ENCODE measurements at regions not wholly inside any gene's neighbourhood (a gene's known extent, or its start where the extent isn't known, plus 50 kb on each side); places are given as distances from the start of the nearest gene placed in this dataset.

DNA sequence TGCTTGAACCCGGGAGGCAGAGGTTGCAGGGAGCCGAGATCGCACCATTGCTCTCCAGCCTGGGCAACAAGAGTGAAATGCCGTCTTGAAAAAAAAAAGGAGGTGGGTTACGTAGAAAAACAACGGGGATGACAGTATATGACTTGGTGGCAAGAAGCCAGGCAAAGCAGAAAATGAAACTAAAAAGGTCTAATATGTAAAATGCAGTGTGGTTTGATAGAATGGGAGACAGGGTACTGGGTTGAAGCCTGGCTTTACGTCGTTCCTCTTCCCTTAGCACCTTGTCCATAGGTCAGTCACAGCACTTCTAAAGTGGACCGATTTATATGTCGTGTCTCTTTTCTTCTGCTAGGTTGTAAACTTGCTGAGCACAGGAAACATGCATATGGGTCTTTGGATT is 274.9 kb upstream of the ZC3H12C start:
- Histone ChIP-seq H3K27ac (ENCODE audit: low read depth in 1 of 2, low read length in 2 of 2) (no peak overlapping the region), H3K4me3 (ENCODE audit: low read length) (no peak overlapping the region)
- H3K4me3 Mint-ChIP-seq = peak overlapping the region; percentile 40

DNA sequence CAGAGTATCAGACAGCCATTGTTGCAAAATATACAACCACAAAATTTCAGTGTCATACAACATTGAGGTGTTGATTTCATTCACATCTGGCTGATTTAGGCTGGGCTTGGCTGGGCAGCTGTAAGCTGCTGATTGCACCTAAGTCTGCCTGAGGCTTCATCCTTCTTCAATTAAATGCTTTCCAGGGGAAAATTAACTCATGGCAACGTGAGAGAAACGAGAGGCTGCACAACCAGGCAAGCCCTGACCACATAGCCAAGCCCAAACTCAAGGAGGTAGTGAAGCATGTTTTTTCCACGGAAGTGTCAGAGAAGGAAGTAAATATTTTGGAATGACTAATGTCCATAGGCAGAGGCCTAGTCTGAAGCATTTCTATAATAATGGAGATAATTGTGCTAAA is 273.8 kb upstream of the ZC3H12C start:
- TF ChIP-seq, protein P1, sequence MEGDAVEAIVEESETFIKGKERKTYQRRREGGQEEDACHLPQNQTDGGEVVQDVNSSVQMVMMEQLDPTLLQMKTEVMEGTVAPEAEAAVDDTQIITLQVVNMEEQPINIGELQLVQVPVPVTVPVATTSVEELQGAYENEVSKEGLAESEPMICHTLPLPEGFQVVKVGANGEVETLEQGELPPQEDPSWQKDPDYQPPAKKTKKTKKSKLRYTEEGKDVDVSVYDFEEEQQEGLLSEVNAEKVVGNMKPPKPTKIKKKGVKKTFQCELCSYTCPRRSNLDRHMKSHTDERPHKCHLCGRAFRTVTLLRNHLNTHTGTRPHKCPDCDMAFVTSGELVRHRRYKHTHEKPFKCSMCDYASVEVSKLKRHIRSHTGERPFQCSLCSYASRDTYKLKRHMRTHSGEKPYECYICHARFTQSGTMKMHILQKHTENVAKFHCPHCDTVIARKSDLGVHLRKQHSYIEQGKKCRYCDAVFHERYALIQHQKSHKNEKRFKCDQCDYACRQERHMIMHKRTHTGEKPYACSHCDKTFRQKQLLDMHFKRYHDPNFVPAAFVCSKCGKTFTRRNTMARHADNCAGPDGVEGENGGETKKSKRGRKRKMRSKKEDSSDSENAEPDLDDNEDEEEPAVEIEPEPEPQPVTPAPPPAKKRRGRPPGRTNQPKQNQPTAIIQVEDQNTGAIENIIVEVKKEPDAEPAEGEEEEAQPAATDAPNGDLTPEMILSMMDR (IDR thresholded peaks at IDR 0.05) = no peak
- CTCF ChIA-PET = no interaction called here
- Histone ChIP-seq H3K27ac (ENCODE audit: low read depth in 1 of 2, low read length in 2 of 2) (no peak overlapping the region), H3K4me3 (ENCODE audit: low read length) (no peak overlapping the region), H3K27me3 (ENCODE audit: control insufficient read depth in 1 of 2, insufficient read depth in 2 of 2, low read length in 2 of 2) (peaks cover 0 to 3% of the 10 kb centered on the region in 2 experiments), H3K36me3 (ENCODE audit: insufficient read depth, low read length) (no peaks in the 10 kb centered on the region), H3K9me3 (ENCODE audit: control insufficient read depth in 1 of 2, insufficient read depth in 1 of 2, low read length in 2 of 2) (no peaks in the 10 kb centered on the region), H3K4me1 (ENCODE audit: insufficient read depth, low read length) (no peaks in the 10 kb centered on the region)
- Mint-ChIP-seq H3K27ac (no peak overlapping the region), H3K36me3 (ENCODE audit: low read depth) (no peaks in the 10 kb centered on the region), H3K27me3 (no peaks in the 10 kb centered on the region), H3K4me1 (ENCODE audit: low read depth) (peaks cover 15% of the 10 kb centered on the region), H3K4me3 (no peak overlapping the region), H3K9me3 (no peaks in the 10 kb centered on the region)
- intact Hi-C loops (cut with DNase I, micrococcal nuclease) = no loop called here
- DNase-seq (no peak), ATAC-seq (ENCODE audit: poor library complexity) (no peak)
- POLR2A ChIA-PET = no interaction called here

More for the DNA sequence above, 274.9 kb upstream of the ZC3H12C start:
- TF ChIP-seq, protein P1 (IDR thresholded peaks at IDR 0.05) = no peak
- ChIA-PET CTCF (no interaction called here), POLR2A (no interaction called here)
- Mint-ChIP-seq H3K4me1 (ENCODE audit: low read depth) (peaks cover 15% of the 10 kb centered on the region), H3K27me3 (no peaks in the 10 kb centered on the region), H3K36me3 (ENCODE audit: low read depth) (no peaks in the 10 kb centered on the region), H3K27ac (no peak overlapping the region), H3K9me3 (no peaks in the 10 kb centered on the region)
- Histone ChIP-seq H3K36me3 (ENCODE audit: insufficient read depth, low read length) (no peaks in the 10 kb centered on the region), H3K27me3 (ENCODE audit: control insufficient read depth in 1 of 2, insufficient read depth in 2 of 2, low read length in 2 of 2) (peaks cover 0 to 3% of the 10 kb centered on the region in 2 experiments), H3K4me1 (ENCODE audit: insufficient read depth, low read length) (no peaks in the 10 kb centered on the region), H3K9me3 (ENCODE audit: control insufficient read depth in 1 of 2, insufficient read depth in 1 of 2, low read length in 2 of 2) (no peaks in the 10 kb centered on the region)
- intact Hi-C loops (cut with DNase I, micrococcal nuclease) = no loop called here
- DNase-seq (peak in 1 of 14 experiments; percentile 2), ATAC-seq (ENCODE audit: poor library complexity) (no peak)

DNA sequence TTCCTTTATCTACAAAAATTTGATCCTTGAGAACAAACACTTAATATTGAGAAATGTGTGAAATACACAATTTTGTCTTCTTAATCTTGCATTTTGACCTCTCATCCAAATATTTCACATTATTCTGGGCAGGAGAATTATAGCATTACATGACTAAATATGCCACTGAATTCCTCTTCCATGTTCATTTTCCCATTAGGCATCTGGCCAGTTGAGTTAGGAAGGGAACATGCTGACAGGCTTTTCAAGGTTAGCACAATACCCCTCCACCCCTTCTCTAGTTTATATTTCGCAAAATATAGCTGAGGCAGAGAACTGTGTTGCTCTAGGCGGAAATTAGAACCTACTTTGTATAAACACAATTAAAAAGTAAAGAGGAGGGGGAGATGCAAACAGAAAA is 271.7 kb upstream of the ZC3H12C start:
- no peak overlapping the region for H3K4me3 ChIP-seq (ENCODE audit: low read length)
- ChIA-PET CTCF (interaction anchor here (1.2 kb wide), 1 partner anchor 11 kb away, joined by 4 read pairs; no protein-coding TSS in a partner anchor), POLR2A (no interaction called here)
- Mint-ChIP-seq H3K9me3 (no peaks in the 10 kb centered on the region), H3K4me3 (no peak overlapping the region), H3K27ac (no peak overlapping the region), H3K4me1 (ENCODE audit: low read depth) (peaks cover 15% of the 10 kb centered on the region), H3K36me3 (ENCODE audit: low read depth) (no peaks in the 10 kb centered on the region), H3K27me3 (no peaks in the 10 kb centered on the region)
- no peaks in the 10 kb centered on the region for H3K9me3 ChIP-seq (ENCODE audit: control insufficient read depth in 1 of 2, insufficient read depth in 1 of 2, low read length in 2 of 2)
- DNase-seq (no peak), ATAC-seq (ENCODE audit: poor library complexity) (no peak)
- H3K27ac ChIP-seq (ENCODE audit: low read depth in 1 of 2, low read length in 2 of 2) = no peak overlapping the region
- H3K27me3 ChIP-seq (ENCODE audit: control insufficient read depth in 1 of 2, insufficient read depth in 2 of 2, low read length in 2 of 2) = no peaks in the 10 kb centered on the region
- H3K36me3 ChIP-seq (ENCODE audit: insufficient read depth, low read length) = no peaks in the 10 kb centered on the region
- TF ChIP-seq, protein P1 (IDR thresholded peaks at IDR 0.05) = no peak
- H3K4me1 ChIP-seq (ENCODE audit: insufficient read depth, low read length) = no peaks in the 10 kb centered on the region
- intact Hi-C loops (cut with DNase I, micrococcal nuclease) = no loop called here
